ENCODE measurements at regions not wholly inside any gene's neighbourhood (a gene's known extent, or its start where the extent isn't known, plus 50 kb on each side); places are given as distances from the start of the nearest gene placed in this dataset.
A peak's percentile ranks its signal among the peaks of the same experiment; 100 is the strongest.

DNA sequence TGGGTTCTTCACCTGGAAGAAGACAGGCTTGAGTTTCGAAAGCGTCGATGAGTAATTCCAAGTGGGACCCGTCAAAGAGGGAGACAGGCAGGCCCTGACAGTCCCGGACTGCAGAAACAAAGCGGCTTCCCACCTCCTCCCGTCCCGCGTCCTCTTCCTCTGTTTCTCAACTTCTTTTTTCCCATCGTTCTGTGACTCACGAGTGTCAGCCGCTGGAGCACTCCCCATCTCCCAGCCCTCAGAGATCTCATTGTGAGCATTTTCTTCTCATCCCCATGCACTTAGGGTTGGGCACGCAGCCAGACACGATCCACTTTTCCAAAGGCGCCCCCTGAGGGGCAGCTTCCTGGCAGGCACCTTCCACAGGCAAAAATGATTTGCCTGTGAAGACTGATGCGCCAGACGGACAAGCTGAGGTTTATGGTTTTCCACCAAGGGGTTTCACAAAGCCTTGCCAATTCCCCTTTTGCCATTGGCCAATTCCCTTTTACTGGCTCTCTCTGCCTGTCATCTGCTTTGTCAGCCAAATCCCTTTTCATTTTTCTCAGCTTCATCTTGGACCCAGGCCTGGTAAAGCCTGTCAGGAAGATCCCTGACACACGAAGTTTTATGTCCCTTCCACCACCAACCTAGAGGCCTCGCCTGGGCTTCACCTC, 86.5 kb upstream of the ANKRD55 start:
- Histone ChIP-seq H3K4me1 (ENCODE audit: insufficient read depth, low read length) (peaks cover 23% of the 10 kb centered on the region), H3K36me3 (ENCODE audit: insufficient read depth, low read length) (no peaks in the 10 kb centered on the region), H3K9me3 (ENCODE audit: control insufficient read depth in 1 of 2, insufficient read depth in 1 of 2, low read length in 2 of 2) (no peaks in the 10 kb centered on the region), H3K4me3 (ENCODE audit: low read length) (no peak overlapping the region), H3K27ac (ENCODE audit: low read depth in 1 of 2, low read length in 2 of 2) (no peak overlapping the region), H3K27me3 (ENCODE audit: control insufficient read depth in 1 of 2, insufficient read depth in 2 of 2, low read length in 2 of 2) (no peaks in the 10 kb centered on the region)
- intact Hi-C loops (cut with DNase I, micrococcal nuclease): no loop called here
- Mint-ChIP-seq H3K27me3 (no peaks in the 10 kb centered on the region), H3K9me3 (no peaks in the 10 kb centered on the region), H3K4me1 (ENCODE audit: low read depth) (peaks cover 53% of the 10 kb centered on the region), H3K36me3 (ENCODE audit: low read depth) (no peaks in the 10 kb centered on the region), H3K4me3 (no peak overlapping the region), H3K27ac (no peak overlapping the region)
- ChIA-PET CTCF (no interaction called here), POLR2A (interaction anchor here (1.4 kb wide), 1 partner anchor 9 kb away, joined by 4 read pairs; no protein-coding TSS in a partner anchor)
- no peak for TF ChIP-seq CTCF (IDR thresholded peaks at IDR 0.05)
- no peak for DNase-seq
- no peak for ATAC-seq (ENCODE audit: poor library complexity)

- Mint-ChIP-seq H3K27me3 (no peaks in the 10 kb centered on the region), H3K27ac (no peak overlapping the region), H3K36me3 (ENCODE audit: low read depth) (no peaks in the 10 kb centered on the region), H3K4me3 (no peak overlapping the region), H3K4me1 (ENCODE audit: low read depth) (peaks cover 46% of the 10 kb centered on the region), H3K9me3 (no peaks in the 10 kb centered on the region)
- POLR2A ChIA-PET: interaction anchor here (1.0 kb wide), 1 partner anchor 11 kb away, joined by 4 read pairs; no protein-coding TSS in a partner anchor
- TF ChIP-seq CTCF (IDR thresholded peaks at IDR 0.05): no peak
- Histone ChIP-seq H3K4me1 (ENCODE audit: insufficient read depth, low read length) (peaks cover 23% of the 10 kb centered on the region), H3K9me3 (ENCODE audit: control insufficient read depth in 1 of 2, insufficient read depth in 1 of 2, low read length in 2 of 2) (no peaks in the 10 kb centered on the region), H3K4me3 (ENCODE audit: low read length) (no peak overlapping the region), H3K27ac (ENCODE audit: low read depth in 1 of 2, low read length in 2 of 2) (no peak overlapping the region), H3K36me3 (ENCODE audit: insufficient read depth, low read length) (no peaks in the 10 kb centered on the region), H3K27me3 (ENCODE audit: control insufficient read depth in 1 of 2, insufficient read depth in 2 of 2, low read length in 2 of 2) (no peaks in the 10 kb centered on the region)
- CTCF ChIA-PET: interaction anchor here (0.5 to 0.7 kb wide), 2 partner anchors 54 to 873 kb away, joined by 3 read pairs; no protein-coding TSS in a partner anchor
- intact Hi-C loops (cut with DNase I, micrococcal nuclease): no loop called here
- ATAC-seq (ENCODE audit: poor library complexity): no peak
- no peak for DNase-seq
Measured at GRCh38 chr5:56317923-56318561, 84.9 kb upstream of the ANKRD55 start.

DNA sequence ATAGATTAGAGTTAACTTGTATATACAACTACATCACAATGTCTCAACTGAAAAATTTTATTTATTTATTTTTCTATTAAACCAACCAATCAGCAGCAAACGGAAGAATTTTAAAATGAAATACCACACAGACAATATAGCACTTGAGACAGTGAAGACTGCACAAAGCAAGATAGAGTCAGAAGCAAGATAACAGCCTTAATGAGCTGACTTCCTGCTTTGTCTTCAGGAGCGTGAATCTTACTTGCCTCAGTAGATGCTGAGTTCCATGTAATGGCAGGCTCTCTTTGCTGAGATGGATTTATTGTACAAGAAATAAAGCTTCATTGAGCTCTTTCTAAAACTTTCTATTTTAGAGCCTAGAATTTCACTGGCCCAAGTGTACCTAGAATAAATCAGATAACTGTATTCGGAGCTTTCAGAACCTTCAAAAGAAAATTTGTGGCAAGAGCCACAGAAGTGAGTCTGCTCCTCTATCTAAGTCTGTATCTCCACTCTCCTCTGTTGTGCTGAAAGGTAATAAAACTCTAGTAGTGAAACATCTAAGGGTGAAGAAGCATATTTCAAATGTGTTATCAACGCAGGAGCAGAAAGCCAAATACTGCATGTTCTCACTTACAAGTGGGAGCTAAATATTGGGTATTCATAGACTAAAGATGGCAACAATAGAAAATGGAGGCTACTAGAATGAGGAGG, 83.3 kb upstream of the ANKRD55 start:
- H3K4me1 Mint-ChIP-seq (ENCODE audit: low read depth): peaks cover 37% of the 10 kb centered on the region
- H3K27me3 Mint-ChIP-seq: no peaks in the 10 kb centered on the region
- no peak for TF ChIP-seq CTCF (IDR thresholded peaks at IDR 0.05)
- no peaks in the 10 kb centered on the region for H3K27me3 ChIP-seq (ENCODE audit: control insufficient read depth in 1 of 2, insufficient read depth in 2 of 2, low read length in 2 of 2)
- CTCF ChIA-PET: interaction anchor here (1.1 to 1.2 kb wide), 2 partner anchors 25 to 46 kb away, joined by 3 to 4 read pairs; no protein-coding TSS in a partner anchor
- POLR2A ChIA-PET: interaction anchor here (0.8 to 1.6 kb wide), 4 partner anchors 10 to 521 kb away, joined by 3 to 20 read pairs (median 3); partner anchors contain the start of gene MAP3K1
- peaks cover 18% of the 10 kb centered on the region for H3K4me1 ChIP-seq (ENCODE audit: insufficient read depth, low read length)
- no peaks in the 10 kb centered on the region for H3K36me3 Mint-ChIP-seq (ENCODE audit: low read depth)
- H3K9me3 Mint-ChIP-seq: no peaks in the 10 kb centered on the region
- H3K27ac Mint-ChIP-seq: peak overlapping the region; percentile 78
- H3K36me3 ChIP-seq (ENCODE audit: insufficient read depth, low read length): no peaks in the 10 kb centered on the region
- ATAC-seq (ENCODE audit: poor library complexity) (peak; percentile 72), DNase-seq (peak in 2 of 14 experiments; percentile 13 to 30)
- intact Hi-C loops (cut with DNase I, micrococcal nuclease): no loop called here
- peak overlapping the region in 1 of 2 donors; percentile 5 for H3K27ac ChIP-seq (ENCODE audit: low read depth in 1 of 2, low read length in 2 of 2)
- no peaks in the 10 kb centered on the region for H3K9me3 ChIP-seq (ENCODE audit: control insufficient read depth in 1 of 2, insufficient read depth in 1 of 2, low read length in 2 of 2)
- peak overlapping the region; percentile 54 for H3K4me3 Mint-ChIP-seq
- no peak overlapping the region for H3K4me3 ChIP-seq (ENCODE audit: low read length)

All from CD4-positive, alpha-beta T cell (primary cell).